Panc1 (cell line): ENCODE measurements at regions not wholly inside any gene's neighbourhood (a gene's known extent, or its start where the extent isn't known, plus 50 kb on each side); places are given as distances from the start of the nearest gene placed in this dataset.

Source experiments
- ATAC-seq: fragments of 200-7000 bp; cut with Tn5 transposase; 2 replicates; pipeline ENCODE4 v1.9.1; 2020; ENCODE audit warnings: mild to moderate bottlenecking, moderate library complexity
- BruUV-seq: library from RNA; stranded (reverse); fragments of 400-500 nt; replicated peaks from 2 replicates; lab custom pipeline; 2021; lab: Mats Ljungman, UMichigan
- CTCF ChIA-PET: fragments of 300-600 bp; sonication (Branson Sonifier 250); formaldehyde crosslinking; loops from one replicate; lab custom pipeline; 2022; ENCODE audit warnings: antibody characterized with exemption; lab: Charles Lee
- POLR2A ChIA-PET: fragments of 300-600 bp; sonication (Branson Sonifier 250); formaldehyde crosslinking; loops from one replicate; lab custom pipeline; 2022; ENCODE audit warnings: antibody characterized with exemption; lab: Charles Lee
- DNase-seq: peaks from one replicate; pipeline ENCODE4 v3.0.0-alpha.2; 2010; ENCODE audit warnings: low read depth, low spot score
- H3K27ac ChIP-seq: 2 replicates; pipeline ENCODE4 v1.5.1; 2011; ENCODE audit warnings: mild to moderate bottlenecking, low read length, inconsistent platforms
- H3K27me3 ChIP-seq: fragments of 200-500 bp; sonication (Bioruptor generic); 2 replicates; pipeline ENCODE4 v1.6.0; 2014; ENCODE audit warnings: low read length, inconsistent platforms; ENCODE audit not compliant: control insufficient read depth, insufficient read depth
- H3K36me3 ChIP-seq: fragments of 200-500 bp; sonication (Bioruptor generic); 2 replicates; pipeline ENCODE4 v1.5.1; 2014; ENCODE audit warnings: inconsistent platforms, mild to moderate bottlenecking, low read length, moderate library complexity; ENCODE audit not compliant: control insufficient read depth, insufficient read depth
- H3K4me1 ChIP-seq: 2 replicates; pipeline ENCODE4 v1.5.1; 2011; ENCODE audit warnings: inconsistent platforms, mild to moderate bottlenecking, low read length, moderate library complexity; ENCODE audit not compliant: control insufficient read depth, insufficient read depth
- H3K4me3 ChIP-seq, 2 experiments: 2 replicates each; pipeline ENCODE4 v1.5.1; 2011 to 2012; ENCODE audit warnings: low read depth in 2 of 2, low read length in 2 of 2, mild to moderate bottlenecking in 2 of 2, inconsistent platforms in 1 of 2, moderate library complexity in 1 of 2
- H3K9me3 ChIP-seq: fragments of 200-500 bp; sonication (Bioruptor generic); 2 replicates; pipeline ENCODE4 v1.5.1; 2014; ENCODE audit warnings: low read depth, mild to moderate bottlenecking, inconsistent platforms, low read length, moderate library complexity; ENCODE audit not compliant: control insufficient read depth, insufficient read depth
- POLR2AphosphoS5 ChIP-seq: IDR thresholded peaks from 2 replicates; pipeline ENCODE4 v1.6.1; 2012; ENCODE audit warnings: mild to moderate bottlenecking, low read depth, low read length, moderate library complexity
- SIN3A ChIP-seq: IDR thresholded peaks from 2 replicates; pipeline ENCODE4 v1.6.1; 2012; ENCODE audit warnings: low read depth, mild to moderate bottlenecking, low read length, moderate library complexity, borderline replicate concordance; ENCODE audit not compliant: insufficient read depth
- TCF7L2 ChIP-seq: IDR thresholded peaks from 2 replicates; pipeline ENCODE4 v1.6.1; 2011; ENCODE audit warnings: mild to moderate bottlenecking, low read depth, low read length, inconsistent platforms
- in situ Hi-C: cut with HindIII; loops from 2 replicates; pipeline ENCODE4 v1.10.0; 2016; ENCODE audit warnings: low sequenced_read_pairs, low pct_unique_long_range_greater_than_20kb
- intact Hi-C: fragments of 100-400 bp; cut with micrococcal nuclease; formaldehyde crosslinking; loops from one replicate; pipeline ENCODE4 v1.10.0; 2022; ENCODE audit not compliant: unreplicated experiment
- TF ChIP-seq, protein P1 (sequence below), 2 experiments: IDR thresholded peaks; 2 replicates each; pipeline ENCODE4 v1.6.1; 2011 to 2012; ENCODE audit warnings: low read depth in 2 of 2, control low read depth in 1 of 2, low read length in 1 of 2, mild to moderate bottlenecking in 1 of 2, moderate library complexity in 1 of 2; ENCODE audit not compliant: insufficient read depth in 1 of 2

DNA sequence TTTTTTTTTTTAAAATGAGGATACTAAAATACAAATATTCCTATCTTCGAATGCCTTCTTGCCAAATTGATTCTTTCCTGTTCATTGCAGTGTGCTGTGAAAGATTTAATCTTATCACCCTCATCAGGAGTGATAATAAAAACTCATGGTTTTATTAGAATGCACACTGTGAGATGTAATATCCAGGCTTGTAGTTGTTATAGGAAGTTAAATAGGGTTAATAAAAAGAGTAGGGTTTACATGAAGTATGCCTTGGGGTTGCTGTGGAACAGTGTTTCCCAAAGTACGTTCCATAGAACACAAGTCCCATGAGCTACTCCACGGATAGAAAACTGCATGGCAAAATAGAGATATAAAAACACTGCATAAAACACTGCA is 191.9 kb downstream of the SPP2 start:
- no TSS peak for BruUV-seq
- H3K27me3 ChIP-seq, result no peaks in the 10 kb centered on the region
- ATAC-seq, result peak; percentile 70
- in situ Hi-C loops (no loop called here), intact Hi-C loops (loop anchor here (5.0 to 10.0 kb wide), 2 partner anchors 58 to 105 kb away; no protein-coding TSS in a partner anchor)
- no peak overlapping the region for H3K4me3 ChIP-seq
- ChIA-PET POLR2A (interaction anchor here (0.6 kb wide), 2 partner anchors 325 to 556 kb away, joined by 3 read pairs; no protein-coding TSS in a partner anchor), CTCF (no interaction called here)
- TF ChIP-seq TCF7L2 (peak; percentile 73), SIN3A (no peak), POLR2AphosphoS5 (peak; percentile 74)
- peaks cover 42% of the 10 kb centered on the region for H3K4me1 ChIP-seq
- no peak for DNase-seq
- H3K36me3 ChIP-seq, result no peaks in the 10 kb centered on the region
- peaks cover 27% of the 10 kb centered on the region; the same call in 1 of the 2 replicates for H3K9me3 ChIP-seq
- H3K27ac ChIP-seq, result peak overlapping the region; percentile 99

DNA sequence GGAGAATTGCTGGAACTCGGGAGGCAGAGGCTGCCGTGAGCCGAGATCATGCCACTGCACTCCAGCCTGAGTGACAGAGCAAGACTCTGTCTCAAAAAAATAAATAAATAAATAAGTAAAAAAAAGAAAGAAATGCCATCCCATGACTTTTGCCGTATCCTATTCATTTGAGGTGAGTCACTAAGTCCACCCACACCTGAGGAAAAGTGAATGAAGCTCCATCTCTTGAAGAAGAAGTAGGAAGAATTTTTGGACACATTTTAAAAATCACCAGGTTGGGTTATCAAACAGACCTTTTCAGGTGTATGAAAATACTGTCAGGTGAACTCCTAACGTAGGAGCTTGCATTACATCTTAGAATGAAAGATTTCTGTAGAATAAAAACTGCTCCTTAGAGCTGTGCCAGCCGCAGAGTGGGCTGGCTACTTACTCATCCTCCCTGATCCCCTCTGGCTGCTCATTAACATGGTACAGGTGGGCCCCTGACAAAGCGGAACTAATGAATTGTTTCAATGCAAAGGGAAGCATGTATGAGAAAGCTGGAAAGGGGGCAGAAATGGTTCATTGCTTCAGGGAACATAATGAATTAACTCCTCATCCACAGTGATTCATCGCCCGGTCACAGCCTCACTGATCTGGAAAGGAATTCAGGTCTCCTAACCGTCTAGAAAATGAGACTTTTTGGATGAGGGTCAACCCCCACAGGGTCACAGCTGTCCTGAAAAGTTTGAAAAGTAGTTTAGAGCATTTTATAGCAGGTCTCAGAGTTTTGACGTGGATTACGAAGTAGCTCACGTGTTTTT is 191.4 kb downstream of the SPP2 start:
- Histone ChIP-seq H3K27ac (peak overlapping the region; percentile 99), H3K4me1 (peaks cover 42% of the 10 kb centered on the region), H3K27me3 (no peaks in the 10 kb centered on the region), H3K4me3 (no peak overlapping the region), H3K36me3 (no peaks in the 10 kb centered on the region), H3K9me3 (peaks cover 26% of the 10 kb centered on the region; the same call in 1 of the 2 replicates)
- POLR2A ChIA-PET, result interaction anchor here (0.6 kb wide), 2 partner anchors 324 to 556 kb away, joined by 3 read pairs; no protein-coding TSS in a partner anchor
- DNase-seq (no peak), ATAC-seq (peak; percentile 91)
- TF ChIP-seq TCF7L2 (peak; percentile 81), POLR2AphosphoS5 (peak; percentile 76; the same call in 1 of the 2 replicates), SIN3A (no peak)
- TF ChIP-seq, protein P1, sequence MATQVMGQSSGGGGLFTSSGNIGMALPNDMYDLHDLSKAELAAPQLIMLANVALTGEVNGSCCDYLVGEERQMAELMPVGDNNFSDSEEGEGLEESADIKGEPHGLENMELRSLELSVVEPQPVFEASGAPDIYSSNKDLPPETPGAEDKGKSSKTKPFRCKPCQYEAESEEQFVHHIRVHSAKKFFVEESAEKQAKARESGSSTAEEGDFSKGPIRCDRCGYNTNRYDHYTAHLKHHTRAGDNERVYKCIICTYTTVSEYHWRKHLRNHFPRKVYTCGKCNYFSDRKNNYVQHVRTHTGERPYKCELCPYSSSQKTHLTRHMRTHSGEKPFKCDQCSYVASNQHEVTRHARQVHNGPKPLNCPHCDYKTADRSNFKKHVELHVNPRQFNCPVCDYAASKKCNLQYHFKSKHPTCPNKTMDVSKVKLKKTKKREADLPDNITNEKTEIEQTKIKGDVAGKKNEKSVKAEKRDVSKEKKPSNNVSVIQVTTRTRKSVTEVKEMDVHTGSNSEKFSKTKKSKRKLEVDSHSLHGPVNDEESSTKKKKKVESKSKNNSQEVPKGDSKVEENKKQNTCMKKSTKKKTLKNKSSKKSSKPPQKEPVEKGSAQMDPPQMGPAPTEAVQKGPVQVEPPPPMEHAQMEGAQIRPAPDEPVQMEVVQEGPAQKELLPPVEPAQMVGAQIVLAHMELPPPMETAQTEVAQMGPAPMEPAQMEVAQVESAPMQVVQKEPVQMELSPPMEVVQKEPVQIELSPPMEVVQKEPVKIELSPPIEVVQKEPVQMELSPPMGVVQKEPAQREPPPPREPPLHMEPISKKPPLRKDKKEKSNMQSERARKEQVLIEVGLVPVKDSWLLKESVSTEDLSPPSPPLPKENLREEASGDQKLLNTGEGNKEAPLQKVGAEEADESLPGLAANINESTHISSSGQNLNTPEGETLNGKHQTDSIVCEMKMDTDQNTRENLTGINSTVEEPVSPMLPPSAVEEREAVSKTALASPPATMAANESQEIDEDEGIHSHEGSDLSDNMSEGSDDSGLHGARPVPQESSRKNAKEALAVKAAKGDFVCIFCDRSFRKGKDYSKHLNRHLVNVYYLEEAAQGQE (IDR thresholded peaks at IDR 0.05; ENCODE audit: insufficient read depth in 1 of 2, low read depth in 2 of 2, low read length in 1 of 2), result no peak
- intact Hi-C loops, result loop anchor here (5.0 to 10.0 kb wide), 2 partner anchors 57 to 105 kb away; no protein-coding TSS in a partner anchor
- BruUV-seq, result no TSS peak
- in situ Hi-C loops, result no loop called here
- CTCF ChIA-PET, result interaction anchor here (1.0 kb wide), 1 partner anchor 114 kb away, joined by 3 read pairs; no protein-coding TSS in a partner anchor

DNA sequence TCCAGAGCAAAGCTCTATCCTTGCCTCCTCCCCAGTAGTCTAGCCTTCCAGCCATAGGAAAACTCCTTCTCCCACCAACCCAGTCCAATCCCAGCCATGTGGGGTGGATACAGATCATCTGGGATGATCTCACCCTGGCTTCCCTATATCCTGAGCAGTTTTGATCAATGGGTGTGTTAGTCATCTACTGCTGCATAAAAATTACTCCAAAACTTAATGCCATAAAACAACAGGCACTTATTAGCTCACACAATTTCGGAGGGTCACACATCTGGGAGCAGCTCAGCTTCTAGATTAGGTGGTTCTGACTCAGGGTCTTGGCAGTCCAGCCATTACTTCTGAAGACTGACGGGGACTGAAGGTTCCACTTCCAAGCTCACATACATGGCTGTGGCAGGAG is 190.4 kb downstream of the SPP2 start:
- peak overlapping the region; percentile 99 for H3K27ac ChIP-seq
- ATAC-seq (no peak), DNase-seq (no peak)
- no peaks in the 10 kb centered on the region for H3K36me3 ChIP-seq
- H3K4me3 ChIP-seq, result no peak overlapping the region
- no TSS peak for BruUV-seq
- H3K27me3 ChIP-seq, result no peaks in the 10 kb centered on the region
- ChIA-PET POLR2A (no interaction called here), CTCF (no interaction called here)
- TF ChIP-seq, protein P1 (IDR thresholded peaks at IDR 0.05; ENCODE audit: insufficient read depth in 1 of 2, low read depth in 2 of 2, low read length in 1 of 2), result no peak
- TF ChIP-seq SIN3A, result no peak
- H3K4me1 ChIP-seq, result peaks cover 40% of the 10 kb centered on the region
- peaks cover 36% of the 10 kb centered on the region; the same call in 1 of the 2 replicates for H3K9me3 ChIP-seq
- in situ Hi-C loops (no loop called here), intact Hi-C loops (loop anchor here (5.0 to 10.0 kb wide), 2 partner anchors 56 to 104 kb away; no protein-coding TSS in a partner anchor)
